LNCAP (cell line): ENCODE measurements at regions not wholly inside any gene's neighbourhood (a gene's known extent, or its start where the extent isn't known, plus 50 kb on each side); places are given as distances from the start of the nearest gene placed in this dataset.

Experiments
- CTCF ChIP-seq: fragments of 450-650 bp; IDR thresholded peaks from 2 replicates; pipeline ENCODE4 v1.5.1; 2017; ENCODE audit warnings: mild to moderate bottlenecking

DNA sequence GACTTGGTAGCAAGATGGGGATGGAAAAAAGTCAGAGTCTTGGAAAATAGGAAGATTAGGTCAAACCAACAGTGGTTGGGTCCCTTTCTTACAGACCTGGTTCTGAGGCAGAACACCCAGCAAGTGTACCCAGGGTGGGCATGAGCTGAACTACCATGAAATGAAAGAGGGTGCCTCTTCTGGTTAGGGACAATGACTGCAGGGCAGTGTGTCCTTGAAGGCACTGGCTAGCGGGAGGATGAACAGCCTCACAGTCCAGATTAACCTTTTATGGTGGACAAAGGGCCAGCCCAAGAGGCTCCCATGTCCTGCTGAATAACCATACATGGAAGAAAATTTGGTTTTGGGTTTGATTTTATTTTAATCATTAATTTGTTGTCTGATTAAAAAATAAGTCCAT is 61.8 kb upstream of the CCDC85A start:
- TF ChIP-seq CTCF = no peak

DNA sequence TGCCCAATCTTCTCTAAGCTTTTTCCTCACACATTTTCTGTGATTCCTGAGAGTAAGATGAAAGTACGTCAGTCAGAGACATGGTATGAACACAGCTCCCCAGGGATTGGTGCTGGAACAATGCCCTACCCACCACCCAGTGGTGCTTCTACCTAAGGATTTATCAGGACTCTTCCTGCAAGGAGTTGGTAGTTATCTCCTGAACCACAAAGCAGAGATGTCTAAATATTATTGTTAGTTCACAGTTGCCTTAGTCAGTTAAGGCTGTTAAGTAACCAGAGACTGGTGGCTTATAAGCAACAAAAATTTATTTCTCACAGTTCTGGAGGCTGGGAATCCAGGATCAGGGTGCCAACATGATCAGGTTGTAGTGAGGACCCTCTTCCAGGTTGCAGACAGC is 60.3 kb upstream of the CCDC85A start:
- no peak for TF ChIP-seq CTCF

GRCh38 chr2:56127010-56127409 is 56.8 kb upstream of the CCDC85A start:
- TF ChIP-seq CTCF = no peak

DNA sequence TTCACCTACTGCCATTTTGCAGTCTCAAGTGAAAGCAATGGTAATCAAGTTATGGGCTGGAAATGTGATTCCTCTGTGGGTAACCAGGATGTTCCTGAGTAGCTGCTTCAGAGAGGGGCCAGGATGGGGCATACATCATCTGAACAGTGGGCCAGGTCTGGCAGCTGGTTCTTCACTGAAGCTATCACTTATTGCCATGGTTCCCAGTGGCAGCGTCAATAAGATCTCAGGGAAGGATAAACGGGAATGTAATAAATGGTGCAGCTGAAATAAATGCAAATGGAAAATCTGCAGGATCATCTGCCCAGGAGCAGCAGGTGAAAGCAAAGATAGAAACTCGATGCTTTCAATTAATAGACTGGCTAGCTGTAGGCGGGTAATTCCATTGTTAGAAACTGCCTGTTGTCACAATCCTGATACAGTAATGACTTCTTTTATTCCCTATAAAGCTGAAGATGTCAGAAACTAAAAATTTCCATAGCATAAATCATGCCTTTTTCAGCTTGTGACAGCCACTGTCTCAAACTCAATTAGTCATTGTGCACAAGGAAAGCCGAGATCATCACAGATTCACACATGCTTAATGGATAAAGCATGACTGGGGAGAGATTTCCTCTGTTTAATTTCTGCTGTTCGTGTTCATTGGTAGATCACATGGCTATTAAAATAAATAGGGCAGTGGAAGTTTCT is 56.2 kb upstream of the CCDC85A start:
- TF ChIP-seq CTCF = no peak

- TF ChIP-seq CTCF = no peak
These were observed 55.6 kb upstream of the CCDC85A start for GRCh38 chr2:56128235-56128634.

- peak; percentile 50 for TF ChIP-seq CTCF
These were observed 53.2 kb upstream of the CCDC85A start for GRCh38 chr2:56130463-56131070.

DNA sequence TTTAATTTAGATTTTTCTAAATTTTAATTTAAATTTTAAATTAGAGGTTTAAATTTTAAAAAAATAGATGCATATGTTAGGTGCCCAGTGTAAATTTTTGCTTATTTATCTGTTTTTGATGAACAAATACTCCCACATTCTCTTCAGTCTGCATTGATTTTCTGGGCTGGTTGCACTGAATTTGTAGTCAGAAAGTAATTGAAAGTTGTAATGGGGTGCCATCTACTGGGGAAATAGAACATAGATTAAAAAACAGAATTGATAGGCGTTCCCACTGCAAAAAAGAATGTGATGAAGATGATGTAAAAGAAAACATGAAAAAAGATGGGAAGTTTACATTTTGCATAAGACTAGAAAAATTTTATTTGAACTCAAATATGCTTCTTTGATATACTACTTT is 51.7 kb upstream of the CCDC85A start:
- TF ChIP-seq CTCF = peak; percentile 40; the same call in 1 of the 2 replicates
